Astrocyte of the spinal cord (primary cell): ENCODE measurements at regions not wholly inside any gene's neighbourhood (a gene's known extent, or its start where the extent isn't known, plus 50 kb on each side); places are given as distances from the start of the nearest gene placed in this dataset.

Experiments used
- DNase-seq: peaks from one replicate; pipeline ENCODE4 v3.0.0; 2011; ENCODE audit warnings: low read depth, low spot score
- H3K4me3 ChIP-seq: 2 replicates; pipeline ENCODE4 v1.5.1; 2011; ENCODE audit warnings: low read depth, mild to moderate bottlenecking, low read length, moderate library complexity
- in situ Hi-C: cut with HindIII; loops from 2 replicates; pipeline ENCODE4 v1.10.0; 2017; ENCODE audit warnings: low sequenced_read_pairs
- TF ChIP-seq, protein P1 (sequence below): IDR thresholded peaks from 2 replicates; pipeline ENCODE4 v1.5.1; 2012; ENCODE audit warnings: low read depth, mild to moderate bottlenecking, low read length, inconsistent platforms

GRCh38 chr4:134747108-134747805 lies 545.7 kb upstream of the PABPC4L start:
- TF ChIP-seq, protein P1, sequence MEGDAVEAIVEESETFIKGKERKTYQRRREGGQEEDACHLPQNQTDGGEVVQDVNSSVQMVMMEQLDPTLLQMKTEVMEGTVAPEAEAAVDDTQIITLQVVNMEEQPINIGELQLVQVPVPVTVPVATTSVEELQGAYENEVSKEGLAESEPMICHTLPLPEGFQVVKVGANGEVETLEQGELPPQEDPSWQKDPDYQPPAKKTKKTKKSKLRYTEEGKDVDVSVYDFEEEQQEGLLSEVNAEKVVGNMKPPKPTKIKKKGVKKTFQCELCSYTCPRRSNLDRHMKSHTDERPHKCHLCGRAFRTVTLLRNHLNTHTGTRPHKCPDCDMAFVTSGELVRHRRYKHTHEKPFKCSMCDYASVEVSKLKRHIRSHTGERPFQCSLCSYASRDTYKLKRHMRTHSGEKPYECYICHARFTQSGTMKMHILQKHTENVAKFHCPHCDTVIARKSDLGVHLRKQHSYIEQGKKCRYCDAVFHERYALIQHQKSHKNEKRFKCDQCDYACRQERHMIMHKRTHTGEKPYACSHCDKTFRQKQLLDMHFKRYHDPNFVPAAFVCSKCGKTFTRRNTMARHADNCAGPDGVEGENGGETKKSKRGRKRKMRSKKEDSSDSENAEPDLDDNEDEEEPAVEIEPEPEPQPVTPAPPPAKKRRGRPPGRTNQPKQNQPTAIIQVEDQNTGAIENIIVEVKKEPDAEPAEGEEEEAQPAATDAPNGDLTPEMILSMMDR, result no peak
- no peak overlapping the region for H3K4me3 ChIP-seq
- in situ Hi-C loops, result no loop called here
- no peak for DNase-seq

GRCh38 chr4:134740290-134740689 lies 538.7 kb upstream of the PABPC4L start:
- in situ Hi-C loops, result no loop called here
- TF ChIP-seq, protein P1, result no peak
- no peak overlapping the region for H3K4me3 ChIP-seq
- no peak for DNase-seq

- DNase-seq, result no peak
- in situ Hi-C loops, result no loop called here
- TF ChIP-seq, protein P1, result no peak
Observed at GRCh38 chr4:134735901-134736300, 534.3 kb upstream of the PABPC4L start.

GRCh38 chr4:134727696-134728095 lies 526.1 kb upstream of the PABPC4L start:
- in situ Hi-C loops, result no loop called here
- no peak overlapping the region for H3K4me3 ChIP-seq
- TF ChIP-seq, protein P1, result no peak
- no peak for DNase-seq

More at GRCh38 chr4:134735901-134736300, 534.3 kb upstream of the PABPC4L start:
- H3K4me3 ChIP-seq, result no peak overlapping the region

- TF ChIP-seq, protein P1, result no peak
- in situ Hi-C loops, result no loop called here
- H3K4me3 ChIP-seq, result no peak overlapping the region
- DNase-seq, result no peak
Observed at GRCh38 chr4:134722306-134722705, 520.7 kb upstream of the PABPC4L start.

- in situ Hi-C loops, result no loop called here
- H3K4me3 ChIP-seq, result no peak overlapping the region
- no peak for DNase-seq
Observed at GRCh38 chr4:134720030-134720429, 518.4 kb upstream of the PABPC4L start.

More at GRCh38 chr4:134720030-134720429, 518.4 kb upstream of the PABPC4L start:
- TF ChIP-seq, protein P1, result no peak
